Gastroesophageal sphincter (tissue), 4 donors: ENCODE measurements at regions not wholly inside any gene's neighbourhood (a gene's known extent, or its start where the extent isn't known, plus 50 kb on each side); places are given as distances from the start of the nearest gene placed in this dataset.

Experiments used
- ATAC-seq: fragments of 150-250 bp; one replicate; pipeline ENCODE4 v1.9.1; 2016; ENCODE audit warnings: mild to moderate bottlenecking, moderate library complexity
- H3K27ac ChIP-seq, 4 donors: fragments of 200-600 bp; sonication (generic) in 3 of 4; 1 replicate in 3 of 4; 2 replicates in 1 of 4; pipeline ENCODE4 v1.5.1; 2016 to 2019
- H3K27me3 ChIP-seq: fragments of 200-600 bp; sonication (generic); one replicate; pipeline ENCODE4 v1.5.1; 2019
- H3K36me3 ChIP-seq, 2 donors: fragments of 200-600 bp; sonication (generic); one replicate each; pipeline ENCODE4 v1.5.1; 2019; ENCODE audit warnings: control low read depth in 1 of 2
- H3K4me1 ChIP-seq, 3 donors: fragments of 200-600 bp; sonication (generic); 1 replicate in 2 of 3; 2 replicates in 1 of 3; pipeline ENCODE4 v1.5.1; 2016 to 2019; ENCODE audit warnings: control low read depth in 2 of 3
- H3K4me3 ChIP-seq, 2 donors: fragments of 200-600 bp; sonication (generic); one replicate each; pipeline ENCODE4 v1.5.1; 2019; ENCODE audit warnings: mild to moderate bottlenecking in 1 of 2, moderate library complexity in 1 of 2
- H3K9me3 ChIP-seq, 3 donors: fragments of 200-600 bp; sonication (generic); one replicate each; pipeline ENCODE4 v1.5.1; 2017 to 2019; ENCODE audit warnings: control low read depth in 2 of 3
- CTCF ChIP-seq, 4 experiments: fragments of 200-600 bp in 2 of 4; fragments of 450-650 bp in 2 of 4; sonication (generic) in 1 of 4; IDR thresholded peaks; one replicate each; pipeline ENCODE4 v1.5.1; 2017 to 2019; ENCODE audit warnings: antibody characterized with exemption in 4 of 4, mild to moderate bottlenecking in 2 of 4, moderate library complexity in 2 of 4
- EP300 ChIP-seq: sonication (generic); formaldehyde crosslinking; IDR thresholded peaks from one replicate; pipeline ENCODE4 v1.6.1; 2017; ENCODE audit warnings: antibody characterized with exemption, mild to moderate bottlenecking
- POLR2A ChIP-seq, 2 donors: fragments of 450-650 bp; IDR thresholded peaks; one replicate each; pipeline ENCODE4 v1.6.1; 2017; ENCODE audit warnings: antibody characterized with exemption in 2 of 2, mild to moderate bottlenecking in 2 of 2, moderate library complexity in 1 of 2
- POLR2AphosphoS5 ChIP-seq: sonication (generic); formaldehyde crosslinking; IDR thresholded peaks from one replicate; pipeline ENCODE4 v1.6.1; 2017; ENCODE audit warnings: antibody characterized with exemption
- WGBS, 2 donors: methylation state at CpG; one replicate each; pipeline ENCODE4 v1.1.5; 2018; ENCODE audit warnings: low coverage in 1 of 2; 5-methylcytosine and 5-hydroxymethylcytosine counted together

- H3K4me1 ChIP-seq, result peaks cover 0 to 9% (median 0%) of the 10 kb centered on the region in 3 donors
- H3K27ac ChIP-seq, result no peak overlapping the region
- H3K36me3 ChIP-seq, result no peaks in the 10 kb centered on the region
- no peaks in the 10 kb centered on the region for H3K9me3 ChIP-seq
- no peak overlapping the region for H3K4me3 ChIP-seq
- no peak for ATAC-seq
- H3K27me3 ChIP-seq, result no peaks in the 10 kb centered on the region
- TF ChIP-seq POLR2AphosphoS5 (no peak), POLR2A (IDR thresholded peaks at IDR 0.05) (no peak), CTCF (IDR thresholded peaks at IDR 0.05) (no peak), EP300 (no peak)
- WGBS, 2 donors, result 31 to 34% methylated on average over 2 of the region's 2 CpGs
Observed at GRCh38 chr5:124180875-124181461, 565.5 kb downstream of the ZNF608 start.

GRCh38 chr5:124180299-124180874 is 566.1 kb downstream of the ZNF608 start:
- 79 to 98% methylated on average over 4 of the region's 4 CpGs for WGBS, 2 donors
- H3K27ac ChIP-seq, result no peak overlapping the region
- H3K4me1 ChIP-seq, result peaks cover 0 to 9% (median 0%) of the 10 kb centered on the region in 3 donors
- no peaks in the 10 kb centered on the region for H3K27me3 ChIP-seq
- TF ChIP-seq POLR2A (IDR thresholded peaks at IDR 0.05) (no peak), EP300 (no peak)
- ATAC-seq, result no peak
- no peaks in the 10 kb centered on the region for H3K36me3 ChIP-seq
- H3K9me3 ChIP-seq, result no peaks in the 10 kb centered on the region
- no peak overlapping the region for H3K4me3 ChIP-seq

DNA sequence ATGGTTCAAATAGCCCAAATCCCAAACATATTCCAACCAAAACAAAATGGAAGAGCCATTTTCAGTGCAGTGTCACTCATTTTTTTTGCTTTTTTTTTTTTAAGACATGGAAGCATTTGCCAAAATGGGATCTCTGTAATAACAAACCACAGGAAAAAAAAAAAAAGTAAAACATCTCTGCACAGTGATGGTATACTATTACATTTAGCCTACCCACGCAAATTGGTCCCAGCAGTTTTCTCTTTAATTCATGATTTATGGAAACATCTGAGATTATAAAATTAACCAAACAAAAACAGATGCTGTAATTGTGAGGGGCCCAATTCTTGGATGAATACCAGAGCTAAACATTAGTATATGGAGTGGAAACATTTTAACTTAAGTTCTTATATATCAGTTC is 566.6 kb downstream of the ZNF608 start:
- ATAC-seq, result no peak
- no peak overlapping the region for H3K4me3 ChIP-seq
- no peak overlapping the region for H3K27ac ChIP-seq
- peaks cover 0 to 9% (median 0%) of the 10 kb centered on the region in 3 donors for H3K4me1 ChIP-seq
- WGBS, 2 donors, result 18 to 53% methylated on average over 1 of the region's 1 CpG
- H3K9me3 ChIP-seq, result no peaks in the 10 kb centered on the region
- no peaks in the 10 kb centered on the region for H3K36me3 ChIP-seq
- no peaks in the 10 kb centered on the region for H3K27me3 ChIP-seq
- TF ChIP-seq EP300 (no peak), POLR2AphosphoS5 (no peak), POLR2A (IDR thresholded peaks at IDR 0.05) (no peak), CTCF (IDR thresholded peaks at IDR 0.05) (no peak)

GRCh38 chr5:124178050-124178449 is 568.4 kb downstream of the ZNF608 start:
- TF ChIP-seq CTCF (IDR thresholded peaks at IDR 0.05), result no peak
- TF ChIP-seq EP300, result no peak
- no peak for TF ChIP-seq POLR2A (IDR thresholded peaks at IDR 0.05)
- Histone ChIP-seq H3K27ac (no peak overlapping the region), H3K4me1 (peaks cover 0 to 9% (median 0%) of the 10 kb centered on the region in 3 donors), H3K4me3 (no peak overlapping the region), H3K36me3 (no peaks in the 10 kb centered on the region), H3K9me3 (peaks cover 0 to 3% (median 0%) of the 10 kb centered on the region in 3 donors), H3K27me3 (no peaks in the 10 kb centered on the region)
- no peak for ATAC-seq

DNA sequence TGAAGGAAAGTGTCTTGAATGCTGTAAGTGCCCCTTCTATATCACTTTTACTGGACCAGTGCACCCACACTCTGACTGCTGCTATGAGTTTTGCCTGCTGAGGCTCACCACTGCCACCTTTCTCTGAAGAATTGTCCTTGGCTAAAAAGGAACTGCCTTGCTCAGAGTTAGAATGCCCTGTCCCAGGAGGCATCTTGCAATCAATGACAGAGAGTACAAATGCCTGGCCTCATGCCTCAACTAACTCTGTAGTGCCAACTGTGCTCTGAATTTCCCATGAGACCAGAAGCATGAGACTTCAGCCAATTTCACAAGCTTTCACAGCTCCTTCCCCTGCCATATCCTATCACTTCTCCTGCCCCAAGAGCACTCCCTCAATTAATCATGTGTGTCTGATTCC is 569.7 kb downstream of the ZNF608 start:
- H3K36me3 ChIP-seq, result no peaks in the 10 kb centered on the region
- TF ChIP-seq POLR2AphosphoS5 (no peak), EP300 (no peak)
- no peaks in the 10 kb centered on the region for H3K27me3 ChIP-seq
- peak; percentile 39 for ATAC-seq
- H3K4me3 ChIP-seq, result no peak overlapping the region
- H3K9me3 ChIP-seq, result peaks cover 0 to 16% (median 0%) of the 10 kb centered on the region in 3 donors
- peaks cover 0 to 9% (median 0%) of the 10 kb centered on the region in 3 donors for H3K4me1 ChIP-seq
- no peak overlapping the region for H3K27ac ChIP-seq

DNA sequence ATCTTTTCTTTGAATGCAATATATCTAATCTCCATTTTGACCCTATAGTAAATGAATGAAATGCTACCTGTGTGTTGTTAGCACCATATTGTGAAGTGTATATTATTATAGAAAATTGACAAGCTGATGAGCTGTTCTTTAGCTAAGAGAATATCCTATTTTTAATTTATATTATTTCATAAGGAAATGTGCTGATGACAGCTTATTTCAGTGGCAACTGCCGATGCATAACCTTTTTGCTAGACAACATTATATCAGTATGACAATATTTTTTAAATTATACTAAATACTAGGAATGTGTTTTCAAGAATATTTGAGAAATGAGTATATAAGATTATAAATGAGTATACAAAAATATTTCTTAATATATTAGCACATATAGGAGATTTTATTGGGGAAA is 573.1 kb downstream of the ZNF608 start:
- Histone ChIP-seq H3K4me3 (no peak overlapping the region), H3K27ac (no peak overlapping the region), H3K27me3 (no peaks in the 10 kb centered on the region), H3K4me1 (no peaks in the 10 kb centered on the region), H3K9me3 (peaks cover 0 to 37% (median 0%) of the 10 kb centered on the region in 3 donors), H3K36me3 (no peaks in the 10 kb centered on the region)
- 94 to 100% methylated on average over 1 of the region's 1 CpG for WGBS, 2 donors
- TF ChIP-seq CTCF (IDR thresholded peaks at IDR 0.05), result no peak
- no peak for TF ChIP-seq EP300
- no peak for TF ChIP-seq POLR2AphosphoS5
- TF ChIP-seq POLR2A (IDR thresholded peaks at IDR 0.05), result no peak
- no peak for ATAC-seq
